PFSK-1 (cell line): ENCODE measurements at regions not wholly inside any gene's neighbourhood (a gene's known extent, or its start where the extent isn't known, plus 50 kb on each side); places are given as distances from the start of the nearest gene placed in this dataset.

Experiments used
- POLR2AphosphoS5 ChIP-seq: IDR thresholded peaks from 2 replicates; pipeline ENCODE4 v1.6.1; 2012; ENCODE audit warnings: low read depth, mild to moderate bottlenecking, control low read depth, low read length, moderate library complexity
- REST ChIP-seq, 2 experiments: IDR thresholded peaks; 2 replicates each; pipeline versions ENCODE4 v1.6.1 to v1.8.0; 2011 to 2012; ENCODE audit warnings: low read depth in 2 of 2, low read length in 2 of 2, control low read depth in 1 of 2, inconsistent platforms in 1 of 2, mild to moderate bottlenecking in 1 of 2, moderate library complexity in 1 of 2; ENCODE audit not compliant: insufficient read depth in 1 of 2
- SIN3A ChIP-seq: IDR thresholded peaks from 2 replicates; pipeline ENCODE4 v1.6.1; 2012; ENCODE audit warnings: mild to moderate bottlenecking, low read length, moderate library complexity, borderline replicate concordance; ENCODE audit not compliant: insufficient read depth
- TAF1 ChIP-seq: IDR thresholded peaks from 2 replicates; pipeline ENCODE4 v1.6.1; 2012; ENCODE audit warnings: low read length, control low read depth, borderline replicate concordance; ENCODE audit not compliant: insufficient read depth

GRCh38 chr10:75347186-75347585 lies 54.4 kb downstream of the ZNF503 start:
- TF ChIP-seq POLR2AphosphoS5 (no peak), REST (IDR thresholded peaks at IDR 0.05; ENCODE audit: insufficient read depth in 1 of 2, low read depth in 2 of 2, low read length in 2 of 2) (no peak), SIN3A (no peak), TAF1 (no peak)
